ENCODE measurements at regions not wholly inside any gene's neighbourhood (a gene's known extent, or its start where the extent isn't known, plus 50 kb on each side); places are given as distances from the start of the nearest gene placed in this dataset.
A peak's percentile ranks its signal among the peaks of the same experiment; 100 is the strongest.
"Not testable (repeated sequence)": the region's sequence is repeated elsewhere in the genome, so short reads cannot be mapped to it uniquely, and the experiment has no call there.

DNA sequence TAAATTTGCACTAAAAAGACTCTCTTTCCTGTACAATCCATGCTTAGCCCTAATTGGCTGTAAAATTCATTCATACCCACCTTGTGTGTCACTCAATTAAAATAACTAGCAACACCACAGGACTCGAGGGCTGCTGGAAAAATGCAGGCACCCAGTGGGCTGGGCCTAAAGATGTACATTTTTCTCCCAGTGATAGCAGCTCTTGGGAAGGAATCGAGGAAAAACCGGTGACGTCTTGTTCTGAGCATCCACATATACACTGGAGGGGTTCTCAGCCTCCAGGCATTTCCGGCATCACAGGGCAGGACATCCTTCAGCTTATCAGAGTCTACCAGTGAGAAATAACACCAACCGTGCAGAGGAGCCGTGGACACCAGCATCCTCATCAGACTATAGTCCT, 85.8 kb upstream of the PITRM1 start:
- DNase-seq (ENCODE audit: low spot score in 2 of 2), result no peak
- H3K9me3 Mint-ChIP-seq, result no peaks in the 10 kb centered on the region
- H3K27ac Mint-ChIP-seq, result no peak overlapping the region
- peaks cover 9% of the 10 kb centered on the region for H3K4me1 Mint-ChIP-seq
- H3K36me3 Mint-ChIP-seq, result no peaks in the 10 kb centered on the region
- ATAC-seq, result no peak
- no peak overlapping the region for H3K4me3 Mint-ChIP-seq

DNA sequence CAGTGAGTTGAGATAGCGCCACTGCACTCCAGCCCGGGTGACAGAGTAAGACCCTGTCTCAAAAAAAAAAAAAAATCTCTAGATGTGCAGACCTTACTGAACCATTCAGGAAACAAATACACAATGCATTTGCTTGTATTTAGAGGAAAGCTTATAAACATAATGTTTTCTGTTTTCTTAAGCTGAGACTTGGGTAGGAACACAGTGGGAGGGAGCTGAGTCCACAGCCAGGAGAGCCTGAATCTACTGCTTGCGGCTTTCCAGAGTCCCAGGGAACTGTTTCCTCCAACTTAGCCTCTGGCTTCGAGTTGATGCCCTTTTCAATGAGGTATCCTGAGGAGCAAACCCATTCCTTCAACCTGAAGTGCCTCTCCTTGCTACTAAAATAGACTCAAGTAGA, 83.0 kb upstream of the PITRM1 start:
- Mint-ChIP-seq H3K4me1 (peaks cover 10% of the 10 kb centered on the region), H3K4me3 (no peak overlapping the region), H3K9me3 (no peaks in the 10 kb centered on the region), H3K27ac (no peak overlapping the region), H3K36me3 (no peaks in the 10 kb centered on the region)
- DNase-seq (ENCODE audit: low spot score in 2 of 2) (no peak), ATAC-seq (no peak)

DNA sequence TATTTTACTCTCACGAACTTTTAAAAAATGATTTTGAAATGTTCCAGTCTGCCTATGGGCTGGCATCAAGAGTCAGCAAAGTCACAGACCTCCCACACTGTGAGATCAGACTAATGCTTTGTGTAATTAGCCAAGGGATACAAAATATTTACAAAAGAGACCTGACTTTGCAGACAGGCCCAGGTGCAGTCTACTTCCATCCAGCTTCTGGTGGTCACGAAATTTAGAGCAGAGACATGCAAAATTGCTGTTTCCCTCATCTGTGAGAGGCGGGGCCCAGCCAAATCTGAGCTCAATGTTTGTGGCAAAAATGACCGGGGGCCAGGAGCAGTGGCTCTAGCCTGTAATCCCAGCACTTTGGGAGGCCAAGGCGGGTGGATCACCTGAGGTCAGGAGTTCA, 82.5 kb upstream of the PITRM1 start:
- ATAC-seq (no peak), DNase-seq (ENCODE audit: low spot score in 2 of 2) (no peak)
- H3K4me1 Mint-ChIP-seq, result peaks cover 10% of the 10 kb centered on the region
- no peaks in the 10 kb centered on the region for H3K9me3 Mint-ChIP-seq
- H3K27ac Mint-ChIP-seq, result no peak overlapping the region
- H3K4me3 Mint-ChIP-seq, result no peak overlapping the region
- no peaks in the 10 kb centered on the region for H3K36me3 Mint-ChIP-seq

DNA sequence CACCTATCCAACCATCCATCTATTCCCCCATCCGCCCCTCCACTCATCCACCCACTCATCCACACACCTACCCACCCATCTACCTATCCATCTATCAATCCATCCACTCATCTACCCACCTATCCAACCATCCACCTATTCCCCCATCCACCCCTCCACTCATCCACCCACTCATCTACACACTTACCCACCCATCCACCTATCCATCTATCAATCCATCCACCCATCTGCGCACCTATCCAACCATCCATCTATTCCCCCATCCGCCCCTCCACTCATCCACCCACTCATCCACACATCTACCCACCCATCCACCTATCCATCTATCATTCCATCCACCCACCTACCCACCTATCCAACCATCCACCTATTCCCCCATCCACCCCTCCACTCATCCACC, 81.4 kb upstream of the PITRM1 start:
- DNase-seq (ENCODE audit: low spot score in 2 of 2); H3K4me3 Mint-ChIP-seq; H3K9me3 Mint-ChIP-seq; ATAC-seq; H3K27ac Mint-ChIP-seq; H3K36me3 Mint-ChIP-seq; H3K4me1 Mint-ChIP-seq: not testable (repeated sequence)

DNA sequence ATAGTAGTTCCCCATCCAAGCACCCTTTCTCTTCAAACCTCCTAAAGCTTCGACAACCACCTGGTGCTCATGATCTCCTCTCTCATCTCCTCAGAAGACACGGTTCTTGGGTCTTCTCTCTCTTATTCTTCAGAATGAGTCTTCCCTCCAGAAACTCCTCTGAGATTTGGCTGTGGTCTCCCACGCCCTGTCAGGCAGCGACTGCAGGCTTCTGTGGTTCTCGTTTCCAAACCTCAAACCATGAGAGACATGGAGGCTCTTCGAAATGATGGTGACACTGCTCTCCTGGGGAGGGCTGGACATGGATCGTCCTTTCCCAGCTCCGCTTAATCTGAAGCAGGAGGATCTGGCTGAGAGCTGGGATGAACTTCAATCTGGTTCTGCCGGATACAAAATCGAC, 78.6 kb upstream of the PITRM1 start:
- no peak for DNase-seq (ENCODE audit: low spot score in 2 of 2)
- peak; percentile 51 for ATAC-seq
- Mint-ChIP-seq H3K4me1 (peaks cover 10% of the 10 kb centered on the region), H3K27ac (no peak overlapping the region), H3K9me3 (no peaks in the 10 kb centered on the region), H3K36me3 (no peaks in the 10 kb centered on the region), H3K4me3 (no peak overlapping the region)

DNA sequence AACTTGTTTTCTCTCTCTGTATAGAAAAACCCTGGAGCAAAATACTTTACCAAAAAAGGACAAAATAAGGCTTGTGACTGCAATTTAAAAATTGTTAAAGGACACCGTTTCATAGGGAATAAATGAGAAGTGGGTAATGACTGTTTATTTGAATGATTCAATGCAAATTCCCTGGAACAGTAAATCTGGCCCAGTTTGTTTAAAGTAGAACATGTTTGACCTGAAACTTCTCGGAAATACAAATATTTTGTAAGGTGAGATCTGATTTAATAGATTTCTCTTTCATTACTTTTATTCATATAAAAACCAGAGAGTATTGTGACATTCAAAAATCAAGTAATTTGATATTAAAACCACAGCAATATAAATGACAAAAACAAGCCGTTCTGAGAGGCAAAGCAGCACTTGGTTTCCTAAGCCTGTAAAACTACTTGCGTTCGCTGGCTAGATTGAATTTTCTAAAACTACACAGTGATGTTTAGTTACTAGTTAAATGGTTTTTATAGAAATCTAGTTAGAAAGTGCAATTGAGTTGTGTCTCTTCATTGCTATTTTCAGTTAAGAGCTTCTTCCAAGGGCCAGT, 76.8 kb upstream of the PITRM1 start:
- Mint-ChIP-seq H3K4me1 (peaks cover 10% of the 10 kb centered on the region), H3K36me3 (no peaks in the 10 kb centered on the region), H3K4me3 (no peak overlapping the region), H3K27ac (no peak overlapping the region), H3K9me3 (no peaks in the 10 kb centered on the region)
- DNase-seq (ENCODE audit: low spot score in 2 of 2) (no peak), ATAC-seq (no peak)

DNA sequence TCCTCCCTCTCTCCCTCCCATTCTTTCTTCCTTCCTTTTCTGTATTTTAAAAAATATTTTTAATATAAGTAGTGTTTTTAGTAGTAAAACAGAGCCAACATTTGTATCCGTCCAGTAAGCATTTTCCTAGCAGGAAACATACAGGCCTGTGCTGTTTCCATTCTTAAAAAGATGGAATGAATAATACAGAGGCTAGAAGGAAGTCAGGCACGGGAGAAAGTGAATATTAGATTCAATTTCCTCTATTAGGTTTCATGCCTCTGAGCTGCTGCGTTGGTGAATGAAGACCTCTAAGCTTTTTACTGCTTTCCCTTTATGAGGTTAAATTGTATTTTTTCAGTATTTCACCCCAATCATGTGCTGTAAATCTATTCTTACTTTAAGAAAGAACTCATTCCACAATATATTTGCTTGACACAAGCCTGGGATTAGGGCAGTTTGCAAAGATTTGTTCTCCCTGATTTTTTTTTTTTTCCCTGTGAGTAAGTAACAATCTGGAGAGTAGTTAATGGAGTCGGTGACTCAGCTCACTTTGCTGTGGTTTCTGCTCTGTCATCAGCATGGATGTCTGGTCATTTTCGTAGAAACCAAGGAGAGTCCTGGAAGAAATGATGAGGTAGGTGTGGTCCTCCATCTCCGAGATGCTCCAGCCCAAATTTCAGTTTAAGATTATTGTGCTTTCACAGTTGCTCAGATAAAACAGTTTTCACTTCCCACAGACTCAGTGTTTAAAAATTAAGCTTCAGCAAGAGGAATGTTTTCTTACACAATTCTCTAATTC, 76.1 kb upstream of the PITRM1 start:
- Mint-ChIP-seq H3K27ac (no peak overlapping the region), H3K9me3 (no peaks in the 10 kb centered on the region), H3K36me3 (no peaks in the 10 kb centered on the region), H3K4me1 (peaks cover 10% of the 10 kb centered on the region), H3K4me3 (no peak overlapping the region)
- no peak for DNase-seq (ENCODE audit: low spot score in 2 of 2)
- no peak for ATAC-seq

DNA sequence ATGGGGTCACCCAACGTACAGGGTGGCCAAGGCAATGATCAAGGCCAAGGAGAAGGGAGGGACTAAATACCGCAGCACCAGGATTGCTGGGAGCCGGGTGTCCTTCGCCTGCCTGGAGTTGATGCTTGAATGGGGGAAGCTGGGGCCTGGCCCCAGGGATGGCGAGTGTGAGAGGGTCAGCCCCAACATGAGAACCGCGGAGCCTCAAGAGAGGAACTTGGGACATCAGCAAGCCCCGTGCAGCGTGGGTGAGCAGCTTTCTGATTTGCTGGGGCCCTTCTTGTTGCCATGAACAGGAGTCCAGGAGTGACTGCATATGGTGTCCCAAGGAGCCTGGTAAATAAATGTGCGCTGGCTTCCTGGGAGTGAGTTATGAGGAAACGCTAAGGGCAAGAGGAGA, 72.8 kb upstream of the PITRM1 start:
- H3K27ac Mint-ChIP-seq, result no peak overlapping the region
- DNase-seq (ENCODE audit: low spot score in 2 of 2), result no peak
- H3K36me3 Mint-ChIP-seq, result no peaks in the 10 kb centered on the region
- no peaks in the 10 kb centered on the region for H3K9me3 Mint-ChIP-seq
- no peak for ATAC-seq
- no peak overlapping the region for H3K4me3 Mint-ChIP-seq
- no peaks in the 10 kb centered on the region for H3K4me1 Mint-ChIP-seq

DNA sequence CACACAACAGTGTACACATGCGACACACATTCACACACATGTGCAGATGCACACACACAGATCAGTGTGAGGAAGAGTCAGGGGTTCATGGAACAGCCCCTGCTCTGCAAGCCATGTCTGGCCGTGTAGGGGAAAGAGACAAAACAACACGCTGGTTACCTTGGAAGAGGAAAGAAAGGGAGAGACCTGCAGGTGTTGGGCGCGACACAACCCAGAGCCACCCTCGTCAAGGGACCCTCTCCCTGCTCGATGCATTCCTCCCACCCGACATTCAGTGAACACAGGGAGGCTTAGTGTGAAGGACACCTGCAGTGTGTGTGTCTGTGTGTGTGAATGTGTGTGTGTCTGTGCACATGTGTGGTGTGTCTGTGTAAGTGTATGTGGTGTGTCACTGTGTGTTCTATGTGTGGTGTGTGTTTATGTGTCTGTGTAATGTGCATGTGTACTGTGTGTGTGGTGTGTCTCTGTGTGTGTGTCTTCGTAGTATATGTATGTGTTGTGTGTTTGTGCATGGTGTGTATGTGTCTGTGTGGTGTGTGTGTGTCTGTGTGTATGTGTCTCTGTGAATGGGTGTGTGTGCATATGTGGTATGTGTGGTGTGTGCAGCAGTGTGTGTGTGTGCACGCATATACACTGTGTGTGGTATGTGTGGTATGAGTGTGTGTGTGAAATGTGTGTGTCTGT, 69.5 kb upstream of the PITRM1 start:
- ATAC-seq, result no peak
- no peaks in the 10 kb centered on the region for H3K9me3 Mint-ChIP-seq

DNA sequence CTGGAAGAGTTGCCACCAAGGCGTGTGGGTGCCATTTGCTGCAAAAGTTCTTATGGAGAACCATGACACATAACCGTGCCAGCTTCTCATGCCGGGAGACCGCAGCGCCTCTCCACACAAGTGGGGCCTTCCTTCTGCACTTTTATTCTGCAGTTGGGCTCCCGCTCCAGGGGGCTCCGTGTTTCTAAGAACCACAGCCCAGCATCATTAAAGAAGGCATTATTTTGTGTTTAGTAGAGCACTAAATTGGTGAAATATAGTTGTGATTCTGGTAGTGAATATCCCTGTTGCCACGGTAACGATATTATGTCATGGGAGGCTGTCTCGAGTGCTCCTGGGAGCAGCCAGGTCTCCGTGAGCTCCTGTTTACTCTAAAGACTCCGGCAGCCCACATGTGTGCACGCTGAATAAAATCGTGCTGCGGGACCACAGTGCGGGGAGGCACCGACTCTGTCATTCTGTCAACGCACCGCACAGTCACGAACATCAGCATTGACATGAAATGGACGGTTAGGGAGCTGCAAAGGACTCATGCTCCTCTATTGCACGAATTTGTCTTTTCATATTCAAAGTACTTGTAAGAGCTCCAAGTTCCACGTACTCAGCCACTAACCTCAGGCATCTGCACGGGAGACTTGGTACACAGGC, 68.8 kb upstream of the PITRM1 start:
- DNase-seq (ENCODE audit: low spot score in 2 of 2), result no peak
- no peak overlapping the region for H3K4me3 Mint-ChIP-seq
- ATAC-seq, result no peak
- no peaks in the 10 kb centered on the region for H3K36me3 Mint-ChIP-seq
- H3K4me1 Mint-ChIP-seq, result peaks cover 6% of the 10 kb centered on the region
- no peak overlapping the region for H3K27ac Mint-ChIP-seq
- H3K9me3 Mint-ChIP-seq, result no peaks in the 10 kb centered on the region

More for the DNA sequence above, 69.5 kb upstream of the PITRM1 start:
- Mint-ChIP-seq H3K27ac (no peak overlapping the region), H3K36me3 (no peaks in the 10 kb centered on the region), H3K4me1 (peaks cover 6% of the 10 kb centered on the region), H3K4me3 (no peak overlapping the region)
- no peak for DNase-seq (ENCODE audit: low spot score in 2 of 2)

DNA sequence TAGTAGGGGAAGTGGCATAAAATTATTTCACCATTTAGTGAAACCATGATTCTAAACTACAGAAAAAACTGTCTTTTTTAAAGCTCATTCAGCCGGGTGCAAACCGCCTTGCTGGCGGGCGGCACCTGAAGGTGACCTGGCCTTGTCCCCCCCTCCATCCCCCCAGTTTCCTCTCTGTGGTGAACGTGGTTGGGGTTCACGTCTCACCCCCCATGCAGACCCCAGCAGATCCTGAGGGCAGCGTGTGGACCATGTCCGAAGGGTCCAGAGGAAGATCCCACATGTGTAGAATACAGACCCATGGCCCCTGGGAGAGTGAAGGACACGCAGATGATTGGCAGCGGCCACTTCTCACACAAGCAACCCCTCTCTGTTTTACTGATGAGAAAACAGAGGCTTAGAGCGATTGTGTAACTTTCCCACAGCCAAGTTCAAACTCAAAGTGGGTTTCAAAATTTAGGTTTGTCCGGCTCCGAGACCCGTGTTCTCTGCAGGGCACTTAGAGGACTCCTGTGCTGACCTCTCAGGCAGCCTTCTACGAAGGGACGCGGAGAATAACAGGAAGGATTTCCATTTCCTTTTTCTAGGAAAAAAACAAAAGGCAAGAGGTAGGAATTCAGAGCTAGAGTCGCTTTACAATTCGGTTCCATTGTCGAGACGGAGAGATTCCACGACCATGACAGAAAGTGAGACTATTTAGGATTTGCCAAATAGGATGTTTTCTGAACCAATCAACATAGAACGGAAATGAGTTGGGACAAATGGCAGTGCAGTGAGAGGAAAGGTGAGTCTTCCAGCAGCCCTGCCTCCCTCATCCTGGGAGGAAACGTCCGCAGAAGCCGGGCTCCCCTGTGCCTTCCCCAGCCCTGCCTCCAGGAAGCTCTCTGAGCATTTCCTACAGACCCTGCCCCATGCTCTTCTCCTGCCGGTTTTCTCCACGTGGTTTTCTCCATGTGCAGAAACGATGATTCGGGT, 67.6 kb upstream of the PITRM1 start:
- H3K9me3 Mint-ChIP-seq, result no peaks in the 10 kb centered on the region
- DNase-seq (ENCODE audit: low spot score in 2 of 2), result no peak
- H3K27ac Mint-ChIP-seq, result no peak overlapping the region
- H3K36me3 Mint-ChIP-seq, result no peaks in the 10 kb centered on the region
- peaks cover 6% of the 10 kb centered on the region for H3K4me1 Mint-ChIP-seq
- no peak overlapping the region for H3K4me3 Mint-ChIP-seq
- ATAC-seq, result no peak

DNA sequence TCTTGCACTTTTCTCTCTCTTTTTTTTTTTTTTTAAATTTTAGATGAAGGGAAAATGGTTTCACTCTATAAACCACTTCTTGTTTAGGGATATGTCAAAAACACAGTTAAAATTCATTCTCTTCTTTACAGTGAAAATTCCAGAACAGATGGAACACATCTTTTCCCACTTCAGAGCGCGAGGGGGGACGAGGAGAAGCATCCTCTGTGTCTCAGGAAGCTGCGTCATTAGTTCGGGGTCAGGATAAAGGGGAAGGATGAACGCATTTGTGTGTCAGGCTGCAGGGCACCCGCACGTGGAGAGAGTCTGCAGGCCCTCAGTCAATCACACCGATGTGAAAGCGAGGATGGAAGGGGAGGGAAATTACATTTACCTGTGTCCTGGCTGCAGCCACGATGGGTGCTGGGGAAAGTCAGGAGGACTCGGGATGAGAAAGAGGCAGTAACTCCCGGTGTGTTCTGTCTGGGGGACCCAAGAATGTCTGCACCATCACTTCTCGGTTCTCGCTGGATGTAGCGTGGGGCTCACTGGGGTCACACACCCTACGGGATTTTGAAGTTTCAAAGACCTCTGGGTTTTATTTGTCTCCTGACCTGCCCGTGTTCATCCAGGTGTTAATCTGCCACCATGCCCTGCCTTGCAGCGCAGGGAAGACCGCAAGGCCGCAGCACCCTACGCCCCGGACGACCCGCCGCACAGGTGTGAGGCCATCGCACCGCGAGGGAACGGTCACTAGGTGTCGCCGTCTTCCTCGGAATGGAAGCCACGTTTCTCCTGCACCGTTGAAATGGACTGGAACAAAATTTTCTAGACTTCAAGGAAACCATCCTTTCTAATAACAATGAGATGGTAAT, 66.7 kb upstream of the PITRM1 start:
- H3K36me3 Mint-ChIP-seq, result no peaks in the 10 kb centered on the region
- H3K4me3 Mint-ChIP-seq, result no peak overlapping the region
- peaks cover 6% of the 10 kb centered on the region for H3K4me1 Mint-ChIP-seq
- no peak overlapping the region for H3K27ac Mint-ChIP-seq
- DNase-seq (ENCODE audit: low spot score in 2 of 2), result peak; percentile 69 to 79
- peak; percentile 84 for ATAC-seq
- H3K9me3 Mint-ChIP-seq, result no peaks in the 10 kb centered on the region

DNA sequence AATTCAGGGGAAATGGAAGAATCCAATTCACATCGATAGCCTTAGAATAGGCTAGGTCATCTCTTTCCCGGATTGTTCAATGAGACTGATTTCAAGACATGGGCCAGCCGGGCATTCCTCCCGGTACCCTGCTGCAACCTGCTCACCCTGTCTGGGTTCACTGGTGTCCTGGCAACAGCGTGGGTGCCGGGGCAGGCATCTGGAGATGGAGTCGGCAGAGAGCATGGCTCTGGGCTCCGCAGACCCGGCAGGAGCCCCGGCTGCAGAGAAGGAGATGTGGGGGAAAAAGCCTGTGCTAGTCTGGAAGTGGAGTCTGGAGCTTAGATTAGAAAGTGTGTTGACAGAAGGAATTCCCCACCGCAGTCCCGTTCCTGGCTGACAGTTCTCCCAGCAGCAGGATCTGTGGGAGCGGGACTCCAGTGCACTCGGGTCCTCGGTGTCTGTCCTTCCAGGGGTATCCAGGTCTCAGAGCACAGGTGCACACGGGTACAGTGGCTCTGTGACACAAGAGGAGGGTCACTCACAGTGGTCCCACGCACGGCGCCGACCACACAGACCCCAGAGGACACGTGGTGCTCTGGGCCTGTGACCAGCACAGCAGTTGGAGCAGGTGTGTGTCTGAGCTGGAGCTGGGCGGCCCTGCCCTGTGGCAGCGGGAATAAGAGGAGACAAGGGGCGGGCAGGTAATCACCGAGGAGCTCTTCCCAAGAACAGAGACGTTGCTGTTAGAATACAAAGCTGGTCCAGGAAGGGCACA, 65.7 kb upstream of the PITRM1 start:
- peaks cover 6% of the 10 kb centered on the region for H3K4me1 Mint-ChIP-seq
- H3K27ac Mint-ChIP-seq, result no peak overlapping the region
- H3K9me3 Mint-ChIP-seq, result no peaks in the 10 kb centered on the region
- no peaks in the 10 kb centered on the region for H3K36me3 Mint-ChIP-seq
- ATAC-seq (no peak), DNase-seq (ENCODE audit: low spot score in 2 of 2) (no peak)
- no peak overlapping the region for H3K4me3 Mint-ChIP-seq
